Forelimb muscle (tissue), 1 donor: ENCODE measurements at regions not wholly inside any gene's neighbourhood (a gene's known extent, or its start where the extent isn't known, plus 50 kb on each side); places are given as distances from the start of the nearest gene placed in this dataset.
"Not testable (repeated sequence)": the region's sequence is repeated elsewhere in the genome, so short reads cannot be mapped to it uniquely, and the experiment has no call there.

Experiments used
- DNase-seq: peaks from one replicate; pipeline ENCODE4 v3.0.0-alpha.2; 2013; ENCODE audit warnings: low read depth

- no peak for DNase-seq
These were observed 99.6 kb downstream of the FAM114A2 start for GRCh38 chr5:153939101-153939500.

- DNase-seq, result no peak
These were observed 100.4 kb downstream of the FAM114A2 start for GRCh38 chr5:153938191-153938842.

GRCh38 chr5:153937661-153938060, 101.0 kb downstream of the FAM114A2 start:
- DNase-seq, result no peak

- DNase-seq, result not testable (repeated sequence)
These were observed 103.6 kb downstream of the FAM114A2 start for GRCh38 chr5:153935151-153935550.

- no peak for DNase-seq
These were observed 112.5 kb downstream of the FAM114A2 start for GRCh38 chr5:153926201-153926600.

GRCh38 chr5:153919161-153919560, 119.5 kb downstream of the FAM114A2 start:
- no peak for DNase-seq

GRCh38 chr5:153907170-153907775, 131.4 kb downstream of the FAM114A2 start:
- DNase-seq, result no peak

- no peak for DNase-seq
These were observed 133.5 kb downstream of the FAM114A2 start for GRCh38 chr5:153905219-153905618.

- DNase-seq, result no peak
These were observed 135.4 kb downstream of the FAM114A2 start for GRCh38 chr5:153903321-153903720.

- DNase-seq, result no peak
These were observed 136.7 kb downstream of the FAM114A2 start for GRCh38 chr5:153902016-153902415.

GRCh38 chr5:153901449-153901848, 137.3 kb downstream of the FAM114A2 start:
- no peak for DNase-seq

- peak; percentile 45 for DNase-seq
These were observed 137.9 kb downstream of the FAM114A2 start for GRCh38 chr5:153900703-153901395.

- DNase-seq, result no peak
These were observed 139.0 kb downstream of the FAM114A2 start for GRCh38 chr5:153899746-153900145.

- no peak for DNase-seq
These were observed 142.0 kb downstream of the FAM114A2 start for GRCh38 chr5:153896701-153897100.

GRCh38 chr5:153896117-153896516, 142.6 kb downstream of the FAM114A2 start:
- DNase-seq, result no peak

- no peak for DNase-seq
These were observed 143.4 kb downstream of the FAM114A2 start for GRCh38 chr5:153895266-153895665.

GRCh38 chr5:153893817-153894216, 144.9 kb downstream of the FAM114A2 start:
- no peak for DNase-seq

- no peak for DNase-seq
These were observed 147.3 kb downstream of the FAM114A2 start for GRCh38 chr5:153891394-153891793.

GRCh38 chr5:153888781-153889180, 149.9 kb downstream of the FAM114A2 start:
- no peak for DNase-seq

- DNase-seq, result no peak
These were observed 153.6 kb downstream of the FAM114A2 start for GRCh38 chr5:153885141-153885540.

GRCh38 chr5:153884612-153884957, 154.1 kb downstream of the FAM114A2 start:
- no peak for DNase-seq

- DNase-seq, result no peak
These were observed 154.7 kb downstream of the FAM114A2 start for GRCh38 chr5:153883854-153884611.
